HG03095 (cell line): ENCODE measurements at regions not wholly inside any gene's neighbourhood (a gene's known extent, or its start where the extent isn't known, plus 50 kb on each side); places are given as distances from the start of the nearest gene placed in this dataset.
"Not testable (repeated sequence)": the region's sequence is repeated elsewhere in the genome, so short reads cannot be mapped to it uniquely, and the experiment has no call there.

ENCODE experiments used
- ATAC-seq: cut with Tn5 transposase; IDR thresholded peaks from one replicate; pipeline ENCODE4 v1.9.1; 2021; ENCODE audit warnings: moderate library complexity; ENCODE audit not compliant: unreplicated experiment

DNA sequence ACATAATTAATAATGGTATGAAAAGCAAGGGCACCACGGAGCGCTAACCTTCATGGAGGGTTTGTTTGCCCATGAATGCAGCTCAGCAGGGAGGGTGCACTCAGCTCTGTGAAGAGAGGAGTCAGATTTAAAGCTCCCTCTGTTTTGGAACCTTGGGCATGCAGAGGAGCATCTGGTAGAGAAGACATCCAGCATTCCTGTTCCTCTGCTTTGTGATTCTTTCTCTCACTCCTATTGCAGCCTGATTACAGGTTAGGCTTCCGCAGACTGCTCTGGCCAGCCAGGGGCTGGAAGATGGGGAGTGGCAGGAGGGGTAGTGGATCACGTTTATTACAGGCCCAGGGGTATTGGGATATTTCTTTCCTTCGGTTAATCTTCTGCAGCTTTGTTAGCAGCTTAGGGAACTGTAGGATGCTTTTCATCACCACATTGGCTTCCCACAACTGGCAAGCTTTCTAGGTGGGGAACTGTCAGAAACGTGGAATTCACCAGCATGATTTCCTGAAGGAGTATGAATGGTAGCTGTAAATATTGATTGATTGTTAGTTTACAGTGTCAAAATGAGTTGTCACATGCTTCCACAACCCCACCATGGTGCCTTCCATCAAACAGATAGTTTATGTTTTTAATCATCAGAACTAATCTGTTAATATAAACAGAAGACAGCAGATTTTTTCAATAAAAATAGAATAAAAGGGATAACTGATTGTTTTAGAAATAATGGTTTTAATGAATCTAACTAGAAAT lies 201.1 kb downstream of the VAPA start:
- no peak for ATAC-seq

GRCh38 chr18:10116574-10116973 lies 202.8 kb downstream of the VAPA start:
- ATAC-seq = no peak

GRCh38 chr18:10119528-10119927 lies 205.7 kb downstream of the VAPA start:
- ATAC-seq = no peak

DNA sequence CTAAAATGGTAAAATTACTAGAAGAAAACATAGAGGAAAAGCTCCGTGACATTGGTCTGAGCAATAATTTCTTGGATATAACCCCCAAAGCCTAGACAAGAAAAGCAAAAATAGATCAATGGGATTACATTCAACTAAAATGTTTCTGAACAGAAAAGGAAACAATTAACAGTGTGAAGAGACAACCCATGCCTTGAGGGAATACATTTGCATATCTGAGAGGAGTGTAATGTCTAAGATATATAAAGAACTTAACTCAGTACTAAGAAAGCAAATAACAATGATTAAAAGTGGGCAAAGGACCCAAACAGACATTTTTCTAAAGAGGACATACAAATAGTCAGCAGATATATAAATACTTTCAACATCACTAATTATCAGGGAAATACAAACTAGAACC lies 206.2 kb downstream of the VAPA start:
- no peak for ATAC-seq

DNA sequence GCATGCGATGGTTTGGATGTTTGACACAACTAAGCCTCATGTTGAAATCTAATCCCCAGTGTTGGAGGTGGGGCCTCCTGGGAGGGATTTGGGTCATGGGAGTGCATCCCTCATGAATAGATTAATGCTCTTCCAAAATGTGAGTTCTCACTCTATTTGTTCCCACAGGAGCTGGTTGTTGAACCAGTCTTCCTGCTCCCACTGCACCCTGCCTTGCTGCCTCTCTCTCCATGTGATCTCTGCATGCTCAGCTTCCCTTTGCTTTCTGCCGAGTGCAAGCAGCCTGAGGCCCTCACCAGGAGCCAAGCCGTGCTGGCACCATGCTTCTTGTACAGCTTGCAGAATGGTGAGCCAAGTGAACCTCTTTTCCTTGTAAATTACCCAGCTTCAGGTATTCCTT lies 206.8 kb downstream of the VAPA start:
- ATAC-seq = no peak

DNA sequence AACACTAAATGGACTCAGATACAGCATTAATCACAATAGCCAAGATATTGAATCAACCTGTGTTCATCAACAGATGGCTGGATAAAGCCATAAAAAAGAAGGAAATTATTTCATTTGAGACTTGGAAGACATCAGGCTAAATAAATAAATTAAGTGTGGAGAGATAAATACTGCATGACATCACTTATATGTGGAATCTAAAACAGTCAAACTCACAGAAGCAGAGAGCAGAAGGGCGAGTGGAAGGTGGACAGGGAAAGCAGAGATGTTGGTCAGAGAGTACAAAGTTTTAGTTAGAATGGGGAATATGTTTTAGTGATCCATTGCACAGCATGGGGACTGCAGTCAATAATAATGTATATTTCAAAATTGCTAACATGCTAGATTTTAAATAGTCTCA lies 207.2 kb downstream of the VAPA start:
- ATAC-seq = no peak

- no peak for ATAC-seq
These were observed 208.1 kb downstream of the VAPA start for GRCh38 chr18:10121786-10122515.

- no peak for ATAC-seq
These were observed 209.5 kb downstream of the VAPA start for GRCh38 chr18:10122988-10123950.

- no peak for ATAC-seq
These were observed 210.3 kb downstream of the VAPA start for GRCh38 chr18:10124071-10124470.

GRCh38 chr18:10124557-10124956 lies 210.7 kb downstream of the VAPA start:
- no peak for ATAC-seq

DNA sequence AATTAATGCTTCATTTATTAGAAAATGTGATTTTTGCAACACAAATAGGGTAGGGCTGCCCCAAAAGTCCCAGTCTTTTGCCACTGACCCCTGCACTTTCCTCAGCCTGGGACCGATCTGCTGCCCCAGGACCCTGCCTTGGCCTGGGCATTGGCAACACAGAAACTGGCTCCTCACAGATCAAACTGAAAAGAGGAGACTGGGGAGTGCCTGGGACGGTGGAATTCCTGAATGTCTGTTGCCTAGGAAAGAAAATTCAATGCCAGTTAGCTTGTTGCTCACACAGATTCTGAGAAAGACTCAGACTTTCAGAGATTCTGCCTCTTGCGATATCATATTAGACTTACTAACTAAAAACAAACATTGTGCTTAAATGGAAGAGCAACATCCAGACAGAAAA lies 211.2 kb downstream of the VAPA start:
- no peak for ATAC-seq

DNA sequence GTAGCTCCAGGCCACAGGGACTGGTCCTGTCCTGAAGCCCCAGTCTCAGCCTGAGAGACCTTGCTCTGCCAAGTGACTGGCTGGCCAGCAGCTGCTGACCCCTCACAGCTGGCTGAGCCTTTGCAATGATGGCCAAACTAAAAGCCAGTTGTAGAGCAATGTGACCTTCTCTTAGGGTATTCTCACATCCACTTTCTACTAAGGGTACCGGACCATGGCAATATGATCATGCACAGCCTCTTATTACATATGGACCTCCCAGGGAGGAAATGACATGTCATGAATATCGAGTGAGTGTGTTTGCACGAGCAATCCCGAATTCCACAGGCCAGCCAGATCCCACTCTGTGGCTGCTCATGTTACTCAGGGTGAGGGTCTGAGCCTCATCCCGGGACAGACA lies 213.9 kb downstream of the VAPA start:
- ATAC-seq = no peak

DNA sequence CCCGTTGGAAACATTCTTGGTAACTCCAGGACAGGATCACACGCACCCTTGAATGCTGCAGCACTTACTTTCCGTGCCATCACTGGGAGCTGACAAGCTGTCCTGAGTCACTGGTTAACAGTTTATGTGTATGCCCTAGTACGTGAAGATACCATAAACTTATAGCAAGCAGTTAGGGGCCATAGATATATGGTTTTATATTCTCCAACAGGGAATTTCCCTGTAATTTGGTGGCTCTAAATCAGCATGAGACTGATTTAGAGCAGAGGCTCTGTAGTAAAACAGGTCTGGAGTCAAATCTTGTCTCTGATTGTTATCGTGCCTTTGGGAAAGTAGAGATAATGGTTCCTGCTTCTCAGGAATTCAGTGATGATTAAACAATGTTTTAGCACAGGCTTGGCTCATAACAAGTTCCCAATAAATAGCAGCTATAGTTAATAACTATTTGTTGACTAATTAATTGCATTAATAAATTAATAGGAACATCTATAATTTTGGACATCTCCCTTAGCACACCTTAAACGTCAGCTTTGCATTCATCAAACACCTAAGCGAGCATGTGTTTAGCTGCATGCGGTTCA lies 215.2 kb downstream of the VAPA start:
- ATAC-seq = no peak

DNA sequence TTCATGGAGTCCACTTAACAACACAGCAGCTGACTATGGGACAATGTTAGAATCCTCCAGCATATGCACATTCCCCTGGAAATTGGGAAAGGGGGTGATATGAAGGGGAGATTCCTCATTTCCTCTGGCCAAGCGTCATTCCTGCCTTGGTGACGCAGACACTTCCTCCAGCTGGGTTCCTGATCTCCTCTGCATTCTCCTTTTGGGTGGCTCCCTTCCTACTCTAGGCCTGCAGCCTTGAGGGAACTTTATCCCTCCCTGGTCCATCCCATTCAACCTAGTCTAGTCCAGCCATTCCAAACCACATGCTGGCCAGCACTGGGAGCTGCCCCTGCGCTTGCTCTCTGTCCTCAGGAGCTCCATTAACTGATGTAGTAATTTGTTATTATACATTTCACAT lies 216.8 kb downstream of the VAPA start:
- ATAC-seq = no peak

GRCh38 chr18:10131081-10131459 lies 217.3 kb downstream of the VAPA start:
- no peak for ATAC-seq

- no peak for ATAC-seq
These were observed 217.9 kb downstream of the VAPA start for GRCh38 chr18:10131460-10132395.

DNA sequence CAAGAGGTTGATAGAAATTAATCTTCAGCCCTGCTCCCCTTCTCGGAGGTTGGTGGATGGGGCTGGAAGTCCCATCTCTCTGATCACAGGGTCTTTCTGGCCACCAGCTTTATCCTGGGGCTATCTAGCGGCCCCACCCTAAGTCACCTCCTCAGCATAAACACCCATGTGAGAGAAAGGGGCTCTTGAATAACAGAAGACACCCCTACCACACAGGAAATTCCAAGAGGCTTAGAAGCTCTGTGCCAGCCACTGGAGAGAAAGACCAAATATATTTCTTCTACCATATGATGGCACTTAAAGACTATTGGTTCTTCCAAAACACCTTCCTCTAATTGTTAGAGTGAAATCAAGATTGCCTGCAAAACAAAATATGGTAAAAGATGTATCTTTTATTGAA lies 219.7 kb downstream of the VAPA start:
- no peak for ATAC-seq

GRCh38 chr18:10134204-10134603 lies 220.4 kb downstream of the VAPA start:
- ATAC-seq = no peak

GRCh38 chr18:10134749-10135148 lies 220.9 kb downstream of the VAPA start:
- not testable (repeated sequence) for ATAC-seq

- no peak for ATAC-seq
These were observed 221.6 kb downstream of the VAPA start for GRCh38 chr18:10135302-10135926.
